Testis (tissue), 2 donors: ENCODE measurements at regions not wholly inside any gene's neighbourhood (a gene's known extent, or its start where the extent isn't known, plus 50 kb on each side); places are given as distances from the start of the nearest gene placed in this dataset.

ENCODE experiments used
- DNase-seq: peaks from one replicate; pipeline ENCODE4 v3.0.0-alpha.2; 2019
- H3K27ac ChIP-seq, 2 donors: fragments of 200-600 bp; sonication (generic); one replicate each; pipeline ENCODE4 v1.5.1; 2019
- H3K27me3 ChIP-seq: fragments of 200-600 bp; sonication (generic); one replicate; pipeline ENCODE4 v1.5.1; 2019
- H3K36me3 ChIP-seq: fragments of 200-600 bp; sonication (generic); one replicate; pipeline ENCODE4 v1.5.1; 2017; ENCODE audit warnings: low read depth; ENCODE audit errors: missing control alignments
- H3K4me1 ChIP-seq: fragments of 200-600 bp; sonication (generic); one replicate; pipeline ENCODE4 v1.5.1; 2019
- H3K4me3 ChIP-seq, 2 donors: fragments of 200-600 bp; sonication (generic); one replicate each; pipeline ENCODE4 v1.5.1; 2017 to 2019
- H3K9me3 ChIP-seq: fragments of 200-600 bp; sonication (generic); one replicate; pipeline ENCODE4 v1.5.1; 2017
- CTCF ChIP-seq, 3 experiments: fragments of 450-650 bp in 2 of 3; fragments of 200-600 bp in 1 of 3; sonication (generic) in 1 of 3; IDR thresholded peaks; one replicate each; pipeline ENCODE4 v1.5.1; 2016 to 2019; ENCODE audit warnings: antibody characterized with exemption in 3 of 3, mild to moderate bottlenecking in 2 of 3, moderate library complexity in 1 of 3
- POLR2A ChIP-seq: fragments of 450-650 bp; IDR thresholded peaks from one replicate; pipeline ENCODE4 v1.6.1; 2017; ENCODE audit warnings: antibody characterized with exemption, mild to moderate bottlenecking, moderate library complexity
- WGBS, 2 donors: methylation state at CpG; one replicate each; pipeline ENCODE4 v1.1.5; 2018; 5-methylcytosine and 5-hydroxymethylcytosine counted together
- intact Hi-C: fragments of 100-400 bp; cut with DNase I; formaldehyde crosslinking; loops from one replicate; pipeline ENCODE4 v1.15.1; 2023; ENCODE audit warnings: low total_unique reads

- no peak for DNase-seq
- peak overlapping the region; percentile 41 to 59 for H3K27ac ChIP-seq
- no peaks in the 10 kb centered on the region for H3K36me3 ChIP-seq
- H3K9me3 ChIP-seq: no peaks in the 10 kb centered on the region
- intact Hi-C loops: no loop called here
- TF ChIP-seq POLR2A (no peak), CTCF (IDR thresholded peaks at IDR 0.05) (no peak)
- H3K4me1 ChIP-seq: peaks cover 35% of the 10 kb centered on the region
- WGBS, 2 donors: 45 to 65% methylated on average over 6 of the region's 6 CpGs
- no peak overlapping the region for H3K4me3 ChIP-seq
- no peaks in the 10 kb centered on the region for H3K27me3 ChIP-seq
These were observed 93.6 kb downstream of the ARF6 start for GRCh38 chr14:49986343-49987014.

DNA sequence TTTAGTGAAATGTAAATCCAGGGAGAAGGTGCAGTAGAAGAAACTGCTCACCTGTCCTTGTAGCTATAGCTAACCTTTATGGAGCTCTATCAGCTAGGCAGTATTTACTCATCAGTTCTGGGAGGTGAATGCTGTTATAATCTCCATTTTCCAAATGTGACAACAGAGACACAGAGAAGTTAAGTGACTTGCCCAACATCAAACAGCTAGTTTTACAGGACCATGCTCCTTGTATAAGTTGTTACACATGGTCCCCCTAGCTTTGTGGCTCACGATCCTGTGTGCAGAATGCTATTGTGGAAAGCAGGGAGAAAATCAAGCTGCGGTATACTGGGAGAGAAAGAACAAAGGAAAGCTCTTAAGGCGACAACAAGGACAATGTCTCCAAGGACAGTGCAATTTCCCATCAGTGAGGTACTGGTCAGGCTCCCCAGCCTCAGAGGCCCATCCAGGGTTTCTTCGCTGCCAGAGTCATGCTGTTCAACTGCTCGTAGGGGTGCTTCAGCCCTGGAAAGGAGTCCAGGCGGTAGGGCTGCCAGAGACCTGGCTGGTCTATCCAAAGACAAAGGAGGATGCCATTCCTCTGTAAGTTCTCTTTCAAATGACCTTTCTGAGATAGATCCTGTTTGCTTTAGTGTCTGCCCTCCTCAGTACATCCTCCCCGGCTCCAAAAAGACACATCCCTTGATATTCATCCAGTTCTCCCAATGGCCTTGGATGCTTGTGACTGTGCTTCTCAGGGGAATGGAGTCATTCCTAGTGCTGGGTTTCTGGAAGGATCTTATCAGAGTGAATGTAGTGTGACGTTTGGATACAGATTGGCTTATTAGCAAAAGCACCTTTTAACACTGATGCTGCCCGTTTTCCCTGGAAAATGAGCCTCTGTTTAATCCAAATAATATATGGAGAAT lies 95.5 kb downstream of the ARF6 start:
- H3K36me3 ChIP-seq: no peaks in the 10 kb centered on the region
- DNase-seq: no peak
- H3K4me1 ChIP-seq: peaks cover 38% of the 10 kb centered on the region
- peak overlapping the region; percentile 41 to 59 for H3K27ac ChIP-seq
- 43 to 54% methylated on average over 9 of the region's 9 CpGs for WGBS, 2 donors
- intact Hi-C loops: no loop called here
- no peaks in the 10 kb centered on the region for H3K9me3 ChIP-seq
- no peak overlapping the region for H3K4me3 ChIP-seq
- no peak for TF ChIP-seq POLR2A
- TF ChIP-seq CTCF (IDR thresholded peaks at IDR 0.05): no peak
- no peaks in the 10 kb centered on the region for H3K27me3 ChIP-seq

DNA sequence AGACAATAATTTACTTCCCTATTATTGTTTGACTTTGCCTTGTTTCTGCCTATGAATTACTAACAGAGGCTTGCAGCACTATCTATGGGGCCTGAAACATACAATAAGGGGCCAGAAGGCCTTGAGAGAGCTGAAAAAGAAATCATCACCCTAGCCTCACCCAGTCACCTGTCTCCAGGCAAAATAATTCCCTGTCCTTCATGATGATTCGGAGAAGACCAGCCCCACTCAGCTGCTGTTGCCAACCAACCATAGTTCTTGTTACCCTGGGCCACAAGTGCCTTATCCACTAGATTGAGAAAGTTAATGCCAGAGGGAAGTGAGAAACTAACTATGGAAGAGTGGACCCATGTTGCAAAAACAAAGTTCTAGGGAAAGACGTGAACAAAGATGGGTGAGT lies 97.1 kb downstream of the ARF6 start:
- Histone ChIP-seq H3K4me1 (peaks cover 39% of the 10 kb centered on the region), H3K9me3 (no peaks in the 10 kb centered on the region), H3K36me3 (no peaks in the 10 kb centered on the region), H3K27ac (no peak overlapping the region), H3K27me3 (no peaks in the 10 kb centered on the region), H3K4me3 (no peak overlapping the region)
- TF ChIP-seq POLR2A (no peak), CTCF (IDR thresholded peaks at IDR 0.05) (no peak)
- 81 to 91% methylated on average over 2 of the region's 2 CpGs for WGBS, 2 donors
- no peak for DNase-seq
- intact Hi-C loops: no loop called here

- H3K4me1 ChIP-seq: peaks cover 41% of the 10 kb centered on the region
- peak overlapping the region in 1 of 2 donors; percentile 48 for H3K27ac ChIP-seq
- TF ChIP-seq POLR2A: no peak
- no peak for TF ChIP-seq CTCF (IDR thresholded peaks at IDR 0.05)
- DNase-seq: peak; percentile 77
- 78 to 86% methylated on average over 4 of the region's 4 CpGs for WGBS, 2 donors
- H3K36me3 ChIP-seq: no peaks in the 10 kb centered on the region
- H3K4me3 ChIP-seq: no peak overlapping the region
- H3K27me3 ChIP-seq: no peaks in the 10 kb centered on the region
- no peaks in the 10 kb centered on the region for H3K9me3 ChIP-seq
- intact Hi-C loops: no loop called here
These were observed 98.6 kb downstream of the ARF6 start for GRCh38 chr14:49991491-49991890.
